IMR-90 (cell line): ENCODE measurements at regions not wholly inside any gene's neighbourhood (a gene's known extent, or its start where the extent isn't known, plus 50 kb on each side); places are given as distances from the start of the nearest gene placed in this dataset.

ENCODE experiments used
- ATAC-seq: fragments of 200-7000 bp; cut with Tn5 transposase; 2 replicates; pipeline ENCODE4 v1.9.1; 2020; ENCODE audit warnings: low read depth, mild to moderate bottlenecking, moderate library complexity
- BruUV-seq: library from RNA; stranded (reverse); fragments of 400-500 nt; replicated peaks from 2 replicates; lab custom pipeline; 2021; lab: Mats Ljungman, UMichigan
- CTCF ChIA-PET: fragments of 300-600 bp; formaldehyde crosslinking; extraction: SDS; loops from one replicate; lab custom pipeline; 2021; ENCODE audit warnings: antibody characterized with exemption; lab: Yijun Ruan, JAX
- POLR2A ChIA-PET: fragments of 300-600 bp; sonication (Branson Sonifier 250); formaldehyde crosslinking; loops from one replicate; lab custom pipeline; 2022; ENCODE audit warnings: antibody characterized with exemption; ENCODE audit not compliant: unreplicated experiment; lab: Charles Lee
- DNase-seq: peaks from one replicate; pipeline ENCODE4 v3.0.0; 2013
- H2AFZ ChIP-seq: replicated peaks from 2 replicates; pipeline ENCODE3; 2013; ENCODE audit warnings: low read length, mild to moderate bottlenecking; ENCODE audit not compliant: poor library complexity
- H2AK5ac ChIP-seq: 2 replicates; pipeline ENCODE4 v1.6.1; 2013; ENCODE audit warnings: low read depth, low read length, inconsistent platforms
- H2AK9ac ChIP-seq: replicated peaks from 2 replicates; pipeline ENCODE3; 2013; ENCODE audit warnings: mild to moderate bottlenecking, low read depth, low read length, moderate library complexity; ENCODE audit not compliant: poor library complexity
- H2BK120ac ChIP-seq: 2 replicates; pipeline ENCODE4 v1.6.1; 2013; ENCODE audit warnings: low read depth, low read length, inconsistent platforms
- H2BK15ac ChIP-seq: 3 replicates; pipeline ENCODE4 v1.6.1; 2013; ENCODE audit warnings: low read depth, low read length, inconsistent platforms
- H2BK20ac ChIP-seq: 2 replicates; pipeline ENCODE4 v1.6.1; 2013; ENCODE audit warnings: low read depth, mild to moderate bottlenecking, inconsistent platforms, low read length, moderate library complexity
- H2BK5ac ChIP-seq: 2 replicates; pipeline ENCODE4 v1.6.1; 2013; ENCODE audit warnings: mild to moderate bottlenecking, low read depth, low read length, inconsistent platforms; ENCODE audit not compliant: poor library complexity, severe bottlenecking
- H3K14ac ChIP-seq: replicated peaks from 2 replicates; pipeline ENCODE4 v1.6.1; 2013; ENCODE audit warnings: low read depth, low read length, inconsistent platforms
- H3K18ac ChIP-seq: 2 replicates; pipeline ENCODE4 v1.6.1; 2013; ENCODE audit warnings: low read depth, low read length, control low read depth
- H3K23ac ChIP-seq: 2 replicates; pipeline ENCODE4 v1.6.1; 2013; ENCODE audit warnings: low read depth, low read length, inconsistent platforms
- H3K27ac ChIP-seq: 2 replicates; pipeline ENCODE4 v1.5.1; 2013; ENCODE audit warnings: mild to moderate bottlenecking, control low read depth, low read length; ENCODE audit not compliant: insufficient read depth
- H3K27me3 ChIP-seq: 2 replicates; pipeline ENCODE4 v1.6.1; 2013; ENCODE audit warnings: low read length; ENCODE audit not compliant: control insufficient read depth, insufficient read depth
- H3K36me3 ChIP-seq: 2 replicates; pipeline ENCODE4 v1.6.1; 2013; ENCODE audit warnings: low read length, mixed read lengths; ENCODE audit not compliant: control insufficient read depth, insufficient read depth
- H3K4ac ChIP-seq: 2 replicates; pipeline ENCODE4 v1.6.1; 2013; ENCODE audit warnings: low read depth, low read length, inconsistent platforms
- H3K4me1 ChIP-seq: 2 replicates; pipeline ENCODE4 v1.6.1; 2013; ENCODE audit warnings: low read length, mixed read lengths; ENCODE audit not compliant: control insufficient read depth, insufficient read depth
- H3K4me2 ChIP-seq: 2 replicates; pipeline ENCODE4 v1.6.1; 2013; ENCODE audit warnings: low read depth, mild to moderate bottlenecking, control low read depth, low read length, moderate library complexity
- H3K4me3 ChIP-seq: 2 replicates; pipeline ENCODE4 v1.5.1; 2013; ENCODE audit warnings: low read depth, mild to moderate bottlenecking, control low read depth, low read length, moderate library complexity; ENCODE audit not compliant: insufficient read depth
- H3K56ac ChIP-seq: 2 replicates; pipeline ENCODE4 v1.6.1; 2013; ENCODE audit warnings: low read length, inconsistent platforms; ENCODE audit not compliant: insufficient read depth; ENCODE audit errors: extremely low read depth
- H3K79me1 ChIP-seq, 2 experiments: 2 replicates each; pipeline ENCODE4 v1.6.1; 2013; ENCODE audit warnings: low read length in 2 of 2, inconsistent platforms in 1 of 2, low read depth in 1 of 2
- H3K9ac ChIP-seq: 2 replicates; pipeline ENCODE4 v1.6.1; 2013; ENCODE audit warnings: low read depth, low read length, control low read depth
- H3K9me1 ChIP-seq: 2 replicates; pipeline ENCODE4 v1.6.1; 2013; ENCODE audit warnings: low read length, inconsistent platforms; ENCODE audit not compliant: insufficient read depth
- H3K9me3 ChIP-seq: 2 replicates; pipeline ENCODE4 v1.6.1; 2013; ENCODE audit warnings: low read length; ENCODE audit not compliant: control insufficient read depth, insufficient read depth
- H4K20me1 ChIP-seq: 2 replicates; pipeline ENCODE4 v1.6.1; 2013; ENCODE audit warnings: low read length, inconsistent platforms; ENCODE audit not compliant: insufficient read depth
- H4K5ac ChIP-seq: 2 replicates; pipeline ENCODE4 v1.6.1; 2013; ENCODE audit warnings: mild to moderate bottlenecking, low read depth, low read length, control low read depth
- H4K8ac ChIP-seq, 2 experiments: 2 replicates each; pipeline ENCODE4 v1.6.1; 2013; ENCODE audit warnings: low read depth in 2 of 2, low read length in 2 of 2, control low read depth in 1 of 2, inconsistent platforms in 1 of 2
- H4K91ac ChIP-seq: 2 replicates; pipeline ENCODE4 v1.6.1; 2013; ENCODE audit warnings: low read depth, low read length, inconsistent platforms; ENCODE audit not compliant: insufficient read depth
- BHLHE40 ChIP-seq: fragments of 150-350 bp; IDR thresholded peaks from 2 replicates; pipeline ENCODE4 v1.6.1; 2016; ENCODE audit warnings: mild to moderate bottlenecking, low read depth, low read length
- CHD1 ChIP-seq: IDR thresholded peaks from 2 replicates; pipeline ENCODE4 v1.6.1; 2012; ENCODE audit warnings: low read depth, low read length, improper control_type of control experiment
- MAFK ChIP-seq: IDR thresholded peaks from 2 replicates; pipeline ENCODE4 v1.6.1; 2012; ENCODE audit warnings: low read depth, low read length, improper control_type of control experiment
- MXI1 ChIP-seq: IDR thresholded peaks from 2 replicates; pipeline ENCODE4 v1.6.1; 2012; ENCODE audit warnings: low read depth, mild to moderate bottlenecking, low read length, moderate library complexity, borderline replicate concordance
- NFE2L2 ChIP-seq: fragments of 150-350 bp; IDR thresholded peaks from 2 replicates; pipeline ENCODE4 v1.6.1; 2016; ENCODE audit warnings: low read depth, mild to moderate bottlenecking, low read length
- RAD21 ChIP-seq: IDR thresholded peaks from 2 replicates; pipeline ENCODE4 v1.6.1; 2012; ENCODE audit warnings: low read length, improper control_type of control experiment
- SMC3 ChIP-seq: fragments of 150-350 bp; IDR thresholded peaks from 2 replicates; pipeline ENCODE4 v1.6.1; 2016; ENCODE audit warnings: low read depth, mild to moderate bottlenecking, antibody characterized with exemption, low read length, moderate library complexity
- dilution Hi-C: fragments of 300-500 bp; cut with HindIII; formaldehyde crosslinking; loops from one replicate; pipeline ENCODE4 v1.14.3; 2018; ENCODE audit warnings: low sequenced_read_pairs; ENCODE audit not compliant: unreplicated experiment
- in situ Hi-C: fragments of 300-500 bp; cut with MboI; formaldehyde crosslinking; loops from 3 replicates; pipeline ENCODE4 v1.14.3; 2019; ENCODE audit warnings: low sequenced_read_pairs, inconsistent platforms, mixed read lengths
- intact Hi-C: fragments of 100-400 bp; cut with micrococcal nuclease; formaldehyde crosslinking; loops from 2 replicates; pipeline ENCODE4 v1.10.0; 2022
- TF ChIP-seq, protein P1 (sequence below): fragments of 150-350 bp; IDR thresholded peaks from 2 replicates; pipeline ENCODE4 v1.6.1; 2017; ENCODE audit warnings: mild to moderate bottlenecking, antibody characterized with exemption, low read length, low read depth
- TF ChIP-seq, protein P2 (sequence below): conservative IDR thresholded peaks from 2 replicates; pipeline ENCODE4 v1.5.1; 2012; ENCODE audit warnings: mild to moderate bottlenecking, low read depth, low read length, improper control_type of control experiment

DNA sequence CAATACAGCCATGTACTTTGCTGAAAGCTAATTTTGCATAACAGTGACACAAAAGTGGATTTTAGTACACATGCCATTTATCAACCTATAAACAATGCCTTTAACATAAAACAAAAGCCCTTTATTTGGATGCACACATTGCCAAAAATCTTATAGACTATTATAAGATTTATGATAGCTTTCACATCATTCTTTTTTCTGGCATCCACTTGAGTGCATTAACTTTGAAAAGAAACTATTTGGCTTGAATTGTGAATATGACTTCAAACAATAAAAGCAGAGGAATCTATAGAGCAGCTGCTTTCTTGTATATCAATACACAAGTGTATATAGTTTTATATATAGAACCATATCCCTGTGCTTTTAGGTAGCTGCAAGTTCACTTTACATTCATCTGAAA, 577.4 kb downstream of the CBLN2 start:
- no peak overlapping the region for H2BK5ac ChIP-seq
- no TSS peak for BruUV-seq
- H3K14ac ChIP-seq = no peak overlapping the region
- H3K27me3 ChIP-seq = no peaks in the 10 kb centered on the region
- intact Hi-C loops = no loop called here
- H3K4me2 ChIP-seq = no peak overlapping the region
- TF ChIP-seq BHLHE40 (no peak), CHD1 (no peak), NFE2L2 (no peak), SMC3 (no peak), MAFK (no peak), MXI1 (no peak), RAD21 (no peak)
- TF ChIP-seq, protein P1, sequence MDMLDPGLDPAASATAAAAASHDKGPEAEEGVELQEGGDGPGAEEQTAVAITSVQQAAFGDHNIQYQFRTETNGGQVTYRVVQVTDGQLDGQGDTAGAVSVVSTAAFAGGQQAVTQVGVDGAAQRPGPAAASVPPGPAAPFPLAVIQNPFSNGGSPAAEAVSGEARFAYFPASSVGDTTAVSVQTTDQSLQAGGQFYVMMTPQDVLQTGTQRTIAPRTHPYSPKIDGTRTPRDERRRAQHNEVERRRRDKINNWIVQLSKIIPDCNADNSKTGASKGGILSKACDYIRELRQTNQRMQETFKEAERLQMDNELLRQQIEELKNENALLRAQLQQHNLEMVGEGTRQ = no peak
- TF ChIP-seq, protein P2, sequence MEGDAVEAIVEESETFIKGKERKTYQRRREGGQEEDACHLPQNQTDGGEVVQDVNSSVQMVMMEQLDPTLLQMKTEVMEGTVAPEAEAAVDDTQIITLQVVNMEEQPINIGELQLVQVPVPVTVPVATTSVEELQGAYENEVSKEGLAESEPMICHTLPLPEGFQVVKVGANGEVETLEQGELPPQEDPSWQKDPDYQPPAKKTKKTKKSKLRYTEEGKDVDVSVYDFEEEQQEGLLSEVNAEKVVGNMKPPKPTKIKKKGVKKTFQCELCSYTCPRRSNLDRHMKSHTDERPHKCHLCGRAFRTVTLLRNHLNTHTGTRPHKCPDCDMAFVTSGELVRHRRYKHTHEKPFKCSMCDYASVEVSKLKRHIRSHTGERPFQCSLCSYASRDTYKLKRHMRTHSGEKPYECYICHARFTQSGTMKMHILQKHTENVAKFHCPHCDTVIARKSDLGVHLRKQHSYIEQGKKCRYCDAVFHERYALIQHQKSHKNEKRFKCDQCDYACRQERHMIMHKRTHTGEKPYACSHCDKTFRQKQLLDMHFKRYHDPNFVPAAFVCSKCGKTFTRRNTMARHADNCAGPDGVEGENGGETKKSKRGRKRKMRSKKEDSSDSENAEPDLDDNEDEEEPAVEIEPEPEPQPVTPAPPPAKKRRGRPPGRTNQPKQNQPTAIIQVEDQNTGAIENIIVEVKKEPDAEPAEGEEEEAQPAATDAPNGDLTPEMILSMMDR = no peak
- no peak for DNase-seq
- no peak overlapping the region for H3K18ac ChIP-seq
- H2BK15ac ChIP-seq = no peak overlapping the region
- H3K4me1 ChIP-seq = no peaks in the 10 kb centered on the region
- no peak overlapping the region for H2BK20ac ChIP-seq
- ChIA-PET POLR2A (no interaction called here), CTCF (no interaction called here)
- no peak overlapping the region for H2BK120ac ChIP-seq
- ATAC-seq = no peak
- no peak overlapping the region for H3K4me3 ChIP-seq
- no peak overlapping the region for H2AK9ac ChIP-seq
- no peak overlapping the region for H4K8ac ChIP-seq
- no peaks in the 10 kb centered on the region for H3K9me1 ChIP-seq
- no peak overlapping the region for H4K91ac ChIP-seq
- dilution Hi-C loops = no loop called here
- no peak overlapping the region for H2AK5ac ChIP-seq
- H3K27ac ChIP-seq = no peak overlapping the region
- no peak overlapping the region for H3K9ac ChIP-seq
- H3K9me3 ChIP-seq = peaks cover 13% of the 10 kb centered on the region
- no peaks in the 10 kb centered on the region for H4K20me1 ChIP-seq
- H4K5ac ChIP-seq = no peak overlapping the region
- H3K4ac ChIP-seq = no peak overlapping the region
- no peak overlapping the region for H2AFZ ChIP-seq
- no peaks in the 10 kb centered on the region for H3K79me1 ChIP-seq
- H3K36me3 ChIP-seq = no peaks in the 10 kb centered on the region
- H3K56ac ChIP-seq = no peak overlapping the region
- in situ Hi-C loops = no loop called here
- no peak overlapping the region for H3K23ac ChIP-seq
